Fibroblast of villous mesenchyme (primary cell): ENCODE measurements at regions not wholly inside any gene's neighbourhood (a gene's known extent, or its start where the extent isn't known, plus 50 kb on each side); places are given as distances from the start of the nearest gene placed in this dataset.

Source experiments
- DNase-seq: peaks from one replicate; pipeline ENCODE4 v3.0.0-alpha.2; 2010; ENCODE audit warnings: low read depth
- H3K4me3 ChIP-seq: 2 replicates; pipeline ENCODE4 v1.5.1; 2011; ENCODE audit warnings: low read depth, mild to moderate bottlenecking, low read length
- TF ChIP-seq, protein P1 (sequence below): IDR thresholded peaks from 2 replicates; pipeline ENCODE4 v1.5.1; 2012; ENCODE audit warnings: low read depth, mild to moderate bottlenecking, low read length; ENCODE audit not compliant: insufficient read depth

DNA sequence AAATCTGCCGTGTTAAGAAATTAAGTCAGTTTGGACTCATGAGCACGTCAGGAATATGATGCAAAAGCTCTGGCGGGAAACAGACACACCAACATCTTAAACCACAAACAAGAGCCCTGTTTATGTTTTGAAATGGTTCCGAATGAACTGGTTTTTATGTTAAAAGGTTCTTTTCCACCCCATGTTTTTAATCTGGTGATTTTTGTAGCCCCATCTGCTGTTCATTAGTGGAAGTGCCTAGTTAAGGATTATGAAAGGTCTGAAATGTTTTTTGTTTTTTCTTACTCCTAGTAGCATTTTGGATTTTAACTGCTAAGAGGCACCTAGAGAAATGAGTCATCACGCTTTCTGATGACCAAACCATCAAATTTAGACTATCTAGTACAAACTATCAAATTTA lies 404.1 kb upstream of the MKI67 start:
- TF ChIP-seq, protein P1, sequence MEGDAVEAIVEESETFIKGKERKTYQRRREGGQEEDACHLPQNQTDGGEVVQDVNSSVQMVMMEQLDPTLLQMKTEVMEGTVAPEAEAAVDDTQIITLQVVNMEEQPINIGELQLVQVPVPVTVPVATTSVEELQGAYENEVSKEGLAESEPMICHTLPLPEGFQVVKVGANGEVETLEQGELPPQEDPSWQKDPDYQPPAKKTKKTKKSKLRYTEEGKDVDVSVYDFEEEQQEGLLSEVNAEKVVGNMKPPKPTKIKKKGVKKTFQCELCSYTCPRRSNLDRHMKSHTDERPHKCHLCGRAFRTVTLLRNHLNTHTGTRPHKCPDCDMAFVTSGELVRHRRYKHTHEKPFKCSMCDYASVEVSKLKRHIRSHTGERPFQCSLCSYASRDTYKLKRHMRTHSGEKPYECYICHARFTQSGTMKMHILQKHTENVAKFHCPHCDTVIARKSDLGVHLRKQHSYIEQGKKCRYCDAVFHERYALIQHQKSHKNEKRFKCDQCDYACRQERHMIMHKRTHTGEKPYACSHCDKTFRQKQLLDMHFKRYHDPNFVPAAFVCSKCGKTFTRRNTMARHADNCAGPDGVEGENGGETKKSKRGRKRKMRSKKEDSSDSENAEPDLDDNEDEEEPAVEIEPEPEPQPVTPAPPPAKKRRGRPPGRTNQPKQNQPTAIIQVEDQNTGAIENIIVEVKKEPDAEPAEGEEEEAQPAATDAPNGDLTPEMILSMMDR, result no peak
- DNase-seq, result no peak
- no peak overlapping the region for H3K4me3 ChIP-seq

DNA sequence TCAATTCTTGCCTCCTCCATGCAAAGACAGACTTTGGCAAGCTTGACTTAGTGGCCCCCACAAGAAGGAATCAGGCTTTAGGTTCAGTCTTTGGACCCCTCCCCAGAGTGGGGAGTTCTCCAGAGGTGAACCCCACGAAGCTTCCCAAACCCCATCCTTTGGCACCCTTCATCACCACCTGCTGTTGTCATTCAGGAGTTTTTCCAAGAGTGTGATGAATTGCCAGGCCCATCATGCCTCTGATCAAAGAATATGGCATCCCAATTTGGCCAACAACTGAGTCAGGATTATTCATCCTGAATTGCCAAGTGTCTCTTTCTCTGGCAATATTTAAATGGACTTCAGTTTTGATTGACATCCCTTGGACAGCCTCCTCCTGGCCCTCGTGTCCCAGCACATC lies 404.7 kb upstream of the MKI67 start:
- TF ChIP-seq, protein P1, result no peak
- DNase-seq, result no peak
- no peak overlapping the region for H3K4me3 ChIP-seq

- H3K4me3 ChIP-seq, result no peak overlapping the region
- TF ChIP-seq, protein P1, result no peak
- no peak for DNase-seq
These were observed 408.5 kb upstream of the MKI67 start for GRCh38 chr10:128534686-128535085.

DNA sequence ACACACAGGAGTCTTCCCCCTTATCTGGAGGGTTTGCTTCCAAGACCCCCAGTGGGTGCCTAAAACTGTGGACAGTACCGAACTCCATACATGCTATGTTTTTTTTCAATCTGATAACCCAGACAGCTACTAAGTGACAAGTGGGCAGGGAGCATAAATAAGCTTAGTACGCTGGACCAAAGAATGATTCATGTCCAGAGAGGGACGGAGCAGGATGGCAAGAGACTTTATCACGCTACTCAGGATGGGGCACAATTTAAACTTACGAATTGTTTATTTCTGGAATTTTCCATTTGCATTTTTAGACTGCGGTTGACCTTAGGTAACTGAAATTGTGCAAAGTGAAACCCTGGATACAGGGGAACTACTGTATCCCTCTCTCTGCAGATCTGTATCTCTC lies 410.0 kb upstream of the MKI67 start:
- TF ChIP-seq, protein P1, result no peak
- H3K4me3 ChIP-seq, result no peak overlapping the region
- DNase-seq, result no peak

- TF ChIP-seq, protein P1, result no peak
- H3K4me3 ChIP-seq, result no peak overlapping the region
- DNase-seq, result no peak
These were observed 411.7 kb upstream of the MKI67 start for GRCh38 chr10:128537834-128538330.

DNA sequence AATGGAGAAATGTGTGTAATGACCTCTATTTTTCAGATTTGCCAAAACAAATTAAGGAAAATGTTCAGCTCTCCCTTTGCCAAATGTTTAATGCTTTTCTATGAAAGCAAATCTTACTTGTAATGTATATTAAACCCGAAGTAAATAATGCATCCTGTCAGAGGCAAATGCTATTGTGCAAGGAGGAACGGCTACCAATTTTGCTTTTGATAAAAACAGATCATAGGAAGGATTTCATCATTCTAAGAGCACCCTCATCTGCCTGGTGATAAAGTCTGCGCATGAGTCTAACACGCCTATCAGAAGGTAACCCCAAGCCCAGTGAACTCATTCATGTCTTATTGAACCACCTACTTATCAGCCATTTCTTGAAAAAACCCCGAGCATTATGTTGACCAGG lies 412.4 kb upstream of the MKI67 start:
- TF ChIP-seq, protein P1, result no peak
- no peak overlapping the region for H3K4me3 ChIP-seq
- DNase-seq, result no peak

DNA sequence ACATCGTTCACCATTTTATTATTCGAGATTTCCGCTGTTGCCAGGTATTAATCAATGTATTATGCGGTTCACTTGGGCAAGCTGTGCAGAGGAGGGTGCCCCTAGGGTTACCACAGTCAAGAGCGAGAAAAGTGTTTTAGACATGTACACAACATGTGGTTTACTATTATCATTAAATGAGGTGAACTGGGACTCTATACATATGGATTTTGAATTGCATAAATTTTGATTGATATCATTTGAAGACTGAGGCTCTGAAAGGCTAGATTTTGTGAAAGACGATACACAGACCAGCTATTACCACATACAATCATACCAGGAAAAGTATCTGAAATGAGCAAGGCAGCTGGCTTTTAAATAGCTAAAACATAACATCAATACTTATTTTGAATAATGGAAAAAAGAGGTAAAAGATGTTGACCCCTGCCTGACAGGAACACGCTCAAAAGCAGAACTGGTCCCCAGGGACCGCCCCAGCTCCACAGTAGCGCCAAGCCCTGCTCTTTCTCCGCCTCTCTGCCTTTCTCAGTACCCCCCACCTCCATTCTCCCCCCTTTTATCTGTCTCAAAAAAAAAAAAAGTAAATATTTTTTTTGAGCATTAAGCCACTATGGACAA lies 413.4 kb upstream of the MKI67 start:
- TF ChIP-seq, protein P1, result no peak

More for the DNA sequence above, 413.4 kb upstream of the MKI67 start:
- no peak for DNase-seq
- H3K4me3 ChIP-seq, result no peak overlapping the region
